GM12878 (cell line): ENCODE measurements at regions not wholly inside any gene's neighbourhood (a gene's known extent, or its start where the extent isn't known, plus 50 kb on each side); places are given as distances from the start of the nearest gene placed in this dataset.
A peak's percentile ranks its signal among the peaks of the same experiment; 100 is the strongest.

Experiments
- ATAC-seq: fragments of 200-7000 bp; cut with Tn5 transposase; 3 replicates; pipeline ENCODE4 v1.9.1; 2020; ENCODE audit warnings: mild to moderate bottlenecking, moderate library complexity
- BruUV-seq: library from RNA; stranded (reverse); fragments of 400-500 nt; replicated peaks from 2 replicates; lab custom pipeline; 2021; lab: Mats Ljungman, UMichigan
- CTCF ChIA-PET: fragments of 300-600 bp; sonication (Branson Sonifier 250); formaldehyde crosslinking; extraction: SDS; loops from one replicate; lab custom pipeline; 2021; ENCODE audit warnings: inconsistent platforms; lab: Yijun Ruan, JAX
- POLR2A ChIA-PET: fragments of 350-600 bp; formaldehyde crosslinking; extraction: SDS; loops from one replicate; lab custom pipeline; 2021; ENCODE audit warnings: inconsistent platforms; lab: Charles Lee
- RAD21 ChIA-PET: fragments of 300-600 bp; sonication (Branson Sonifier 250); formaldehyde crosslinking; loops from one replicate; lab custom pipeline; 2023; ENCODE audit warnings: antibody characterized with exemption; ENCODE audit not compliant: unreplicated experiment; lab: Charles Lee
- SMC1A ChIA-PET: fragments of 300-600 bp; sonication (Branson Sonifier 250); formaldehyde crosslinking; loops from one replicate; lab custom pipeline; 2023; ENCODE audit not compliant: unreplicated experiment, uncharacterized antibody; lab: Charles Lee
- DNase-seq: peaks from one replicate; pipeline ENCODE4 v3.0.0-alpha.2; 2011; ENCODE audit warnings: low read depth, low spot score
- FAIRE-seq: peaks from 3 replicates; lab custom pipeline; 2011; peaks lifted over from hg19 to GRCh38; lab: Jason Lieb, UNC
- H2AFZ ChIP-seq: 2 replicates; pipeline ENCODE4 v1.6.0; 2011; ENCODE audit warnings: low read depth, low read length, control low read depth; ENCODE audit not compliant: control insufficient read depth
- H3K27ac ChIP-seq: 2 replicates; pipeline ENCODE4 v1.5.1; 2011; ENCODE audit warnings: control low read depth; ENCODE audit not compliant: control insufficient read depth, insufficient read depth
- H3K27me3 ChIP-seq, 2 experiments: replicated peaks in 1 of 2; 2 replicates each; pipeline versions ENCODE4 v1.6.0 to v1.6.1; 2011; ENCODE audit warnings: low read length in 1 of 2; ENCODE audit not compliant: control insufficient read depth in 2 of 2, insufficient read depth in 2 of 2
- H3K36me3 ChIP-seq, 2 experiments: 2 replicates each; pipeline ENCODE4 v1.5.1; 2011; ENCODE audit warnings: low read length in 1 of 2; ENCODE audit not compliant: control insufficient read depth in 2 of 2, insufficient read depth in 2 of 2
- H3K4me1 ChIP-seq: 2 replicates; pipeline ENCODE4 v1.6.1; 2011; ENCODE audit warnings: mild to moderate bottlenecking, low read length, moderate library complexity, mixed read lengths; ENCODE audit not compliant: control insufficient read depth, insufficient read depth
- H3K4me2 ChIP-seq: 2 replicates; pipeline ENCODE4 v1.6.0; 2011; ENCODE audit warnings: control low read depth; ENCODE audit not compliant: control insufficient read depth, insufficient read depth
- H3K4me3 ChIP-seq: fragments of 200-600 bp; sonication (generic); 2 replicates; pipeline ENCODE4 v1.5.1; 2016
- H3K79me2 ChIP-seq: 2 replicates; pipeline ENCODE4 v1.6.0; 2011; ENCODE audit warnings: low read length; ENCODE audit not compliant: control insufficient read depth, insufficient read depth
- H3K9ac ChIP-seq: 2 replicates; pipeline ENCODE4 v1.8.0; 2011; ENCODE audit warnings: low read length, control low read depth, mixed read lengths; ENCODE audit not compliant: control insufficient read depth, insufficient read depth
- H3K9me3 ChIP-seq: replicated peaks from 3 replicates; pipeline ENCODE4 v1.5.1; 2011; ENCODE audit warnings: mild to moderate bottlenecking, low read length; ENCODE audit not compliant: control insufficient read depth, insufficient read depth
- H4K20me1 ChIP-seq: 2 replicates; pipeline ENCODE4 v1.6.0; 2011; ENCODE audit not compliant: control insufficient read depth, insufficient read depth
- CBX5 ChIP-seq: sonication (generic); IDR thresholded peaks from 2 replicates; pipeline ENCODE4 v1.6.1; 2016; ENCODE audit warnings: low read depth, moderate library complexity, mild to moderate bottlenecking, inconsistent platforms
- DPF2 ChIP-seq: fragments of 450-650 bp; IDR thresholded peaks from 2 replicates; pipeline ENCODE4 v1.6.1; 2017; ENCODE audit warnings: mild to moderate bottlenecking
- E2F4 ChIP-seq: IDR thresholded peaks from 2 replicates; pipeline ENCODE4 v1.6.1; 2012; ENCODE audit warnings: low read depth, low read length, improper control_type of control experiment
- EGR1 ChIP-seq, 2 experiments: IDR thresholded peaks; 1 replicate in 1 of 2; 2 replicates in 1 of 2; pipeline ENCODE4 v1.6.1; 2011 to 2012; ENCODE audit warnings: low read depth in 2 of 2, low read length in 2 of 2, borderline replicate concordance in 1 of 2, mild to moderate bottlenecking in 1 of 2, moderate library complexity in 1 of 2
- GATAD2B ChIP-seq: fragments of 450-650 bp; conservative IDR thresholded peaks from 2 replicates; pipeline ENCODE4 v1.6.1; 2017; ENCODE audit warnings: low read depth, mild to moderate bottlenecking, moderate library complexity
- IKZF1 ChIP-seq: fragments of 450-650 bp; conservative IDR thresholded peaks from 2 replicates; pipeline ENCODE4 v1.6.1; 2017; ENCODE audit warnings: antibody characterized with exemption, mild to moderate bottlenecking
- NBN ChIP-seq: fragments of 450-650 bp; IDR thresholded peaks from 2 replicates; pipeline ENCODE4 v1.6.1; 2016
- SMC3 ChIP-seq: IDR thresholded peaks from 2 replicates; pipeline ENCODE4 v1.6.1; 2011; ENCODE audit warnings: low read length, improper control_type of control experiment, borderline replicate concordance
- TCF3 ChIP-seq: IDR thresholded peaks from 2 replicates; pipeline ENCODE4 v1.6.1; 2012; ENCODE audit warnings: low read depth, mild to moderate bottlenecking, low read length, borderline replicate concordance; ENCODE audit not compliant: insufficient read depth
- USF2 ChIP-seq: IDR thresholded peaks from 2 replicates; pipeline ENCODE4 v1.6.1; 2011; ENCODE audit warnings: low read depth, low read length, improper control_type of control experiment, borderline replicate concordance
- ZBED1 ChIP-seq: IDR thresholded peaks from 2 replicates; pipeline ENCODE4 v1.6.1; 2016; ENCODE audit warnings: borderline replicate concordance
- ZNF274 ChIP-seq: IDR thresholded peaks from one replicate; pipeline ENCODE4 v1.8.0; 2011; ENCODE audit not compliant: insufficient read length, insufficient read depth
- ZNF687 ChIP-seq: fragments of 450-650 bp; IDR thresholded peaks from 2 replicates; pipeline ENCODE4 v1.6.1; 2017; ENCODE audit warnings: mild to moderate bottlenecking, moderate library complexity
- WGBS: methylation state at CpG from one replicate; pipeline ENCODE4 v1.1.6; 2016; ENCODE audit warnings: low lambda C conversion rate; ENCODE audit not compliant: insufficient replicate concordance, insufficient coverage; ENCODE audit errors: missing lambda C conversion rate; 5-methylcytosine and 5-hydroxymethylcytosine counted together
- in situ Hi-C: fragments of 300-500 bp; cut with MboI; formaldehyde crosslinking; loops from 9 replicates; pipeline ENCODE4 v1.14.3; 2018; ENCODE audit warnings: mixed read lengths
- intact Hi-C: fragments of 100-400 bp; cut with micrococcal nuclease; formaldehyde crosslinking; loops from one replicate; pipeline ENCODE4 v1.14.2; 2022; ENCODE audit not compliant: unreplicated experiment

GRCh38 chr3:178916223-178916622, 155.4 kb downstream of the ZMAT3 start:
- H3K27me3 ChIP-seq, result no peaks in the 10 kb centered on the region
- no peaks in the 10 kb centered on the region for H3K36me3 ChIP-seq
- H2AFZ ChIP-seq, result no peak overlapping the region
- FAIRE-seq, result no peak
- no peak overlapping the region for H3K27ac ChIP-seq
- no peaks in the 10 kb centered on the region for H3K79me2 ChIP-seq
- H3K4me1 ChIP-seq, result no peaks in the 10 kb centered on the region
- H3K4me2 ChIP-seq, result no peak overlapping the region
- no peak for ATAC-seq
- no peak overlapping the region for H3K4me3 ChIP-seq
- ChIA-PET SMC1A (interaction anchor here (0.7 kb wide), 1 partner anchor 218 kb away, joined by 4 read pairs; no protein-coding TSS in a partner anchor), RAD21 (no interaction called here), CTCF (no interaction called here), POLR2A (no interaction called here)
- H3K9me3 ChIP-seq, result peaks cover 7% of the 10 kb centered on the region; the same call in 2 of the 3 replicates
- intact Hi-C loops (no loop called here), in situ Hi-C loops (no loop called here)
- H3K9ac ChIP-seq, result no peak overlapping the region
- H4K20me1 ChIP-seq, result no peaks in the 10 kb centered on the region
- TF ChIP-seq CBX5 (0 out of 2 replicates have a peak, but pooled peaks have one; percentile 42), ZBED1 (no peak)
- DNase-seq, result no peak
- no TSS peak for BruUV-seq

- Histone ChIP-seq H3K4me1 (no peaks in the 10 kb centered on the region), H3K79me2 (no peaks in the 10 kb centered on the region), H3K27me3 (no peaks in the 10 kb centered on the region), H3K27ac (no peak overlapping the region), H3K36me3 (no peaks in the 10 kb centered on the region), H3K4me3 (no peak overlapping the region), H4K20me1 (no peaks in the 10 kb centered on the region), H3K9me3 (peaks cover 7% of the 10 kb centered on the region; the same call in 2 of the 3 replicates), H2AFZ (no peak overlapping the region), H3K4me2 (no peak overlapping the region), H3K9ac (no peak overlapping the region)
- ATAC-seq (peak; percentile 30), FAIRE-seq (no peak), DNase-seq (no peak)
- in situ Hi-C loops (no loop called here), intact Hi-C loops (no loop called here)
- no TSS peak for BruUV-seq
- SMC1A ChIA-PET, result interaction anchor here (1.0 kb wide), 1 partner anchor 347 kb away, joined by 3 read pairs; no protein-coding TSS in a partner anchor
- CTCF ChIA-PET, result no interaction called here
- POLR2A ChIA-PET, result no interaction called here
- RAD21 ChIA-PET, result no interaction called here
- 60% methylated on average over 2 of the region's 2 CpGs for WGBS
- TF ChIP-seq E2F4, result no peak
- TF ChIP-seq ZNF687, result no peak
- no peak for TF ChIP-seq USF2
- TF ChIP-seq NBN, result no peak
- TF ChIP-seq IKZF1, result no peak
- no peak for TF ChIP-seq DPF2
- no peak for TF ChIP-seq GATAD2B
- no peak for TF ChIP-seq EGR1 (IDR thresholded peaks at IDR 0.05; ENCODE audit: borderline replicate concordance in 1 of 2, low read depth in 2 of 2, low read length in 2 of 2)
- no peak for TF ChIP-seq TCF3
- no peak for TF ChIP-seq SMC3
- TF ChIP-seq CBX5, result no peak
- TF ChIP-seq ZNF274, result no peak
Observed at GRCh38 chr3:178915365-178915764, 156.2 kb downstream of the ZMAT3 start.
